Osteocyte (in vitro differentiated cells): ENCODE measurements at regions not wholly inside any gene's neighbourhood (a gene's known extent, or its start where the extent isn't known, plus 50 kb on each side); places are given as distances from the start of the nearest gene placed in this dataset.

Experiments
- DNase-seq: peaks from one replicate; pipeline ENCODE4 v3.0.0; 2021; ENCODE audit warnings: mixed read lengths; ENCODE audit not compliant: unreplicated experiment; ENCODE audit errors: extremely low spot score
- H3K27ac Mint-ChIP-seq: one replicate; pipeline ENCODE4 v1.8.0; 2021; ENCODE audit warnings: mild to moderate bottlenecking, mixed read lengths; ENCODE audit not compliant: unreplicated experiment
- H3K27me3 Mint-ChIP-seq: one replicate; pipeline ENCODE4 v1.8.0; 2021; ENCODE audit warnings: mixed read lengths; ENCODE audit not compliant: unreplicated experiment
- H3K36me3 Mint-ChIP-seq: one replicate; pipeline ENCODE4 v1.8.0; 2021; ENCODE audit warnings: mixed read lengths; ENCODE audit not compliant: unreplicated experiment
- H3K4me1 Mint-ChIP-seq: one replicate; pipeline ENCODE4 v1.8.0; 2021; ENCODE audit warnings: mixed read lengths; ENCODE audit not compliant: unreplicated experiment
- H3K4me3 Mint-ChIP-seq: one replicate; pipeline ENCODE4 v1.8.0; 2021; ENCODE audit warnings: mild to moderate bottlenecking, moderate library complexity, mixed read lengths; ENCODE audit not compliant: unreplicated experiment
- H3K9me3 Mint-ChIP-seq: one replicate; pipeline ENCODE4 v1.8.0; 2021; ENCODE audit warnings: mixed read lengths; ENCODE audit not compliant: unreplicated experiment
- TF ChIP-seq, protein P1 (sequence below): fragments of 200-600 bp; sonication (generic); IDR thresholded peaks from 2 replicates; pipeline ENCODE4 v1.5.0; 2021; ENCODE audit warnings: antibody characterized with exemption, mild to moderate bottlenecking, moderate library complexity

DNA sequence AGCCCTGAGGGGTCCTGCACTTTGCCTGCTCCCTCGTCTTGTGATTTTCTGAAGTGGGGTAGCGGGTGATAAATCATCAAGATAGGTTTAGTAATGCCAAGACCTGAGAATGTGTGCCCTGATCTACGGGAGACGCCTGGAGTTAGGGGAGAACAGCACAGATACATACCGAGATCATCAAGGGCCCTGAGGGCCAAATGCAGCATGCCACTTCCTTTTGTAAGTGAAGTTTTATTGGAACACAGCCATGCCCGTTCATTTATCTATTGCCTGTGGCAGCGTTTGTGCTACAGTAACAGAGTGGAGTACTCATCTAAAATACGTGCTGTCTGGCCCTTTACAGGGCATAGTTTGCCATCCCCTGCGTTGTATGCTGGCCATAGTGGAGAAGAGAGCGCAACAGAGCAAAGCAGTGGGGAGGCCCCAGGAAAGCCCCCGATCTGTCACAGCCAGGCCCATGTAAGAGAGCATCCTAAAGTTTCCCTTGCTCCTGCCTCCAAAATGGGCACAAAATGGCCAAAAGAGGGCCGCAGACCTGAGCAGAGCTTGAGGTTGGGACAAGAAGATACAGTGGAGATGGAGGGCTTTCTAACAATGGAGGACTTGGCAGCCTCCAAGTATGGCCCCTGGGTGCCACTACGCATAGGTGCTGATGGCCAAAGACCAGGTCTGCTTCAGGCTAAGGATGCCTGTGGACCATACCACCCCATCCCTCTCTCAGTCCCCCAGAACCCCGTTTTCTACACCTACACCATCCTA lies 167.0 kb downstream of the SMIM20 start:
- no peaks in the 10 kb centered on the region for H3K36me3 Mint-ChIP-seq
- no peak overlapping the region for H3K27ac Mint-ChIP-seq
- peaks cover 20% of the 10 kb centered on the region for H3K27me3 Mint-ChIP-seq
- H3K9me3 Mint-ChIP-seq = peaks cover 13% of the 10 kb centered on the region
- TF ChIP-seq, protein P1, sequence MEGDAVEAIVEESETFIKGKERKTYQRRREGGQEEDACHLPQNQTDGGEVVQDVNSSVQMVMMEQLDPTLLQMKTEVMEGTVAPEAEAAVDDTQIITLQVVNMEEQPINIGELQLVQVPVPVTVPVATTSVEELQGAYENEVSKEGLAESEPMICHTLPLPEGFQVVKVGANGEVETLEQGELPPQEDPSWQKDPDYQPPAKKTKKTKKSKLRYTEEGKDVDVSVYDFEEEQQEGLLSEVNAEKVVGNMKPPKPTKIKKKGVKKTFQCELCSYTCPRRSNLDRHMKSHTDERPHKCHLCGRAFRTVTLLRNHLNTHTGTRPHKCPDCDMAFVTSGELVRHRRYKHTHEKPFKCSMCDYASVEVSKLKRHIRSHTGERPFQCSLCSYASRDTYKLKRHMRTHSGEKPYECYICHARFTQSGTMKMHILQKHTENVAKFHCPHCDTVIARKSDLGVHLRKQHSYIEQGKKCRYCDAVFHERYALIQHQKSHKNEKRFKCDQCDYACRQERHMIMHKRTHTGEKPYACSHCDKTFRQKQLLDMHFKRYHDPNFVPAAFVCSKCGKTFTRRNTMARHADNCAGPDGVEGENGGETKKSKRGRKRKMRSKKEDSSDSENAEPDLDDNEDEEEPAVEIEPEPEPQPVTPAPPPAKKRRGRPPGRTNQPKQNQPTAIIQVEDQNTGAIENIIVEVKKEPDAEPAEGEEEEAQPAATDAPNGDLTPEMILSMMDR = no peak
- peaks cover 8% of the 10 kb centered on the region for H3K4me1 Mint-ChIP-seq
- DNase-seq = no peak
- H3K4me3 Mint-ChIP-seq = no peak overlapping the region

DNA sequence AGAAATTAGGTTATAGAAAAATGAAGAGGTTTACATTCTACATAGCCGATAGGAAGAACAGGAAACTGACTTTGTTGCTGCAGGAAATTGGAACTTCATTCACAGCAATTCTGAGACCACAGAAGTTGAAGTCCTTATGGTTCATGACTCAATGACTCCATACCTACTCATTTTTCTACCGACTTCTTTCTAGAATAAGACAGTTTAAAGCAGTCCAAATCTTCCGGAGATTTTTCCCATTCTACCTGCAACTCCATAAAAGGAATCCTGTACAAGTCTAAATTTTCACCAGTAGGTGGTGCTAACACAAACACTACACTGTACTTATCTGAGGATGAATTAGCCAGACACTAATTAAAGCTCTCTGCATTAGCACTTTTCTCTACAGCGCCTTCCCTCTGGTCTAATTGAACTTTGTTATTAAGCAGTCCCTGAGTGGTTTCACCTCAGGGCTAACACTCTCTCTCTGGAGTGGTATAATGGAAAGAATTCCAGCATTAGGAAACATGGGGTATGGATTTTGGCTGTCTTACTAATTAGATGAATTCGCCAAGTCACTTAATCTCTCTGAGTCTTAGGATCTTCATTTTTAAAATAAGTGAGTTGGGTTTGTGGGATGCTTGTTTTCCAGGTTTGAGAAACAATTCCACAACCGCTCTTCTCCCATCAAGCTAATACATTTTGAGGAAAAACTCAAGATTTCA lies 167.9 kb downstream of the SMIM20 start:
- no peaks in the 10 kb centered on the region for H3K36me3 Mint-ChIP-seq
- TF ChIP-seq, protein P1 = peak; percentile 81
- peaks cover 6% of the 10 kb centered on the region for H3K9me3 Mint-ChIP-seq
- H3K4me1 Mint-ChIP-seq = peaks cover 15% of the 10 kb centered on the region
- H3K4me3 Mint-ChIP-seq = no peak overlapping the region
- no peak for DNase-seq
- peaks cover 22% of the 10 kb centered on the region for H3K27me3 Mint-ChIP-seq
- no peak overlapping the region for H3K27ac Mint-ChIP-seq

DNA sequence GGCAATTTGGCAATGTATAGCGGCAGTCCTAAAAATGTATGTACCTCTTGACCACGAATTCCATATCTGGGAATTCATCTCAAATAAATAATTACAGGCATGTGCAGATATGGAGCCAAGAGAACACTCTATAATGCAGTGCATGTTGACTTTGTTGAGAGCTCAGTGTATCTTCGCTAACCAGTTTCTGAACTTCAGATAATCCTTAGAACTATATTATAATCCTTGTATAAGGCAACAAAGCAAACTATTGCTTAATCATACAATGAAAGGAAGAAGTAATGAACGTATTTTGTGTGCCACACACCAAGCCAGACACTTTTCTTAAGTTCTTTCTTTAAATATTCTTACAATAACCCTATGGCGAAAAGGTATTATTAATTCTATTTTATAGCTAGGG lies 168.5 kb downstream of the SMIM20 start:
- Mint-ChIP-seq H3K4me3 (no peak overlapping the region), H3K36me3 (no peaks in the 10 kb centered on the region), H3K4me1 (peaks cover 17% of the 10 kb centered on the region), H3K27ac (no peak overlapping the region), H3K27me3 (peaks cover 22% of the 10 kb centered on the region), H3K9me3 (no peaks in the 10 kb centered on the region)
- TF ChIP-seq, protein P1 = no peak
- DNase-seq = no peak

DNA sequence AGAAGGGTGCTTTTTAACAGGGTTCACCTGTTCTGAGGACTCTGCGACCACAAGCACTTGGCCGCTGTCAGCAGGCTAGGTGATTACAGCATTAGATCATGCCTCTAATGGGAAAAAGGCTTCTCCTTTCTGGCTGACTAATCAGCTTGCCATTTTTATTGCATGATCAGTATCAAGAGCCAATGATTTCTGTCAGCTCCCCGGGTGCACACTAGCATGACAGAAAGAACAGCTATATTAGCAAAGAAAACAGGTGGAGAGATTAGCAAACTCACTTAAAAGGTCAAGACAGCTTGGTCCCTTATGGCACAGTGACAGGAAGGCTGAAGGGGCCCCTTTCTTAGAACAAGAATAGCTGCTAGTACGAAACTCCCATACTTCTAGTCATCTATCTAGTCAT lies 170.0 kb downstream of the SMIM20 start:
- peaks cover 25% of the 10 kb centered on the region for H3K4me1 Mint-ChIP-seq
- peaks cover 22% of the 10 kb centered on the region for H3K27me3 Mint-ChIP-seq
- no peak overlapping the region for H3K4me3 Mint-ChIP-seq
- DNase-seq = no peak
- H3K9me3 Mint-ChIP-seq = no peaks in the 10 kb centered on the region
- no peaks in the 10 kb centered on the region for H3K36me3 Mint-ChIP-seq
- no peak overlapping the region for H3K27ac Mint-ChIP-seq
- TF ChIP-seq, protein P1 = no peak

DNA sequence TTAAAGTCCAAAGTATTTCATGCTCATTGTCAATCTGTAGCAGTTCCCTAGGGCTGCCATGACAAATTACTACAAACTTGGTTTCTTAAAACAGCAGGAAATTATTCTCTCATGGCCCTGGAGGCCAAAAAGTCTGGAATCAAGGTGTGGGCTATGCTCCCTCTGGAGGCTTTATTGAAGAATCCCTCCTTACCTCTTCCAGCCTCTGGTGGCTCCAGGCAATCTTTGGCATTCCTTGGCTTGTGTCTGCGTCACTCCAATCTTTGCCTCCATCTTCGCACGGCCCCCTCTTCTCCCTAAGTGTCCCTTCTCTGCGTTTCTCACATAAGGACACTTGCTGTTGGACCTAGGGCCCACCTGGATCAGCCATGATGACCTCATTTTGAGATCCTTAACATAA lies 170.4 kb downstream of the SMIM20 start:
- Mint-ChIP-seq H3K9me3 (no peaks in the 10 kb centered on the region), H3K36me3 (no peaks in the 10 kb centered on the region), H3K4me3 (no peak overlapping the region), H3K27me3 (peaks cover 22% of the 10 kb centered on the region), H3K27ac (no peak overlapping the region), H3K4me1 (peaks cover 25% of the 10 kb centered on the region)
- DNase-seq = no peak
- TF ChIP-seq, protein P1 = no peak
